Tibial artery (tissue), 4 donors: ENCODE measurements at regions not wholly inside any gene's neighbourhood (a gene's known extent, or its start where the extent isn't known, plus 50 kb on each side); places are given as distances from the start of the nearest gene placed in this dataset.

ENCODE experiments used
- DNase-seq, 2 donors: peaks; one replicate each; pipeline ENCODE4 v3.0.0-alpha.2; 2019
- H3K27ac ChIP-seq, 2 donors: fragments of 200-600 bp; sonication (generic) in 1 of 2; 1 replicate in 1 of 2; 2 replicates in 1 of 2; pipeline ENCODE4 v1.5.1; 2018 to 2019; ENCODE audit warnings: mild to moderate bottlenecking in 1 of 2
- H3K27me3 ChIP-seq, 2 donors: fragments of 200-600 bp; sonication (generic) in 1 of 2; one replicate each; pipeline versions ENCODE4 v1.5.1 to v1.6.0; 2016 to 2019
- H3K36me3 ChIP-seq, 3 donors: fragments of 200-600 bp; sonication (generic) in 2 of 3; one replicate each; pipeline ENCODE4 v1.5.1; 2016 to 2019; ENCODE audit warnings: mild to moderate bottlenecking in 2 of 3
- H3K4me1 ChIP-seq, 4 donors: fragments of 200-600 bp; sonication (generic) in 2 of 4; 1 replicate in 3 of 4; 2 replicates in 1 of 4; pipeline ENCODE4 v1.5.1; 2016 to 2019
- H3K4me3 ChIP-seq, 2 donors: fragments of 200-600 bp; sonication (generic) in 1 of 2; 1 replicate in 1 of 2; 2 replicates in 1 of 2; pipeline ENCODE4 v1.5.1; 2018 to 2019; ENCODE audit warnings: mild to moderate bottlenecking in 2 of 2
- H3K9me3 ChIP-seq, 3 donors: fragments of 200-600 bp; sonication (generic) in 1 of 3; one replicate each; pipeline ENCODE4 v1.5.1; 2016 to 2019
- CTCF ChIP-seq, 2 experiments: fragments of 200-600 bp in 1 of 2; fragments of 450-650 bp in 1 of 2; IDR thresholded peaks; one replicate each; pipeline ENCODE4 v1.5.1; 2017 to 2019; ENCODE audit warnings: antibody characterized with exemption in 2 of 2, mild to moderate bottlenecking in 1 of 2, moderate library complexity in 1 of 2
- intact Hi-C: fragments of 100-400 bp; cut with DNase I; formaldehyde crosslinking; loops from one replicate; pipeline ENCODE4 v1.15.0; 2023; ENCODE audit warnings: low total_unique reads

GRCh38 chr13:60755380-60756163 lies 358.6 kb downstream of the TDRD3 start:
- no peaks in the 10 kb centered on the region for H3K36me3 ChIP-seq
- no peaks in the 10 kb centered on the region for H3K9me3 ChIP-seq
- peaks cover 0 to 17% (median 0%) of the 10 kb centered on the region in 4 donors for H3K4me1 ChIP-seq
- no peaks in the 10 kb centered on the region for H3K27me3 ChIP-seq
- intact Hi-C loops = no loop called here
- H3K27ac ChIP-seq = no peak overlapping the region
- no peak for TF ChIP-seq CTCF (IDR thresholded peaks at IDR 0.05)
- DNase-seq = no peak
- H3K4me3 ChIP-seq = no peak overlapping the region

- Histone ChIP-seq H3K27me3 (no peaks in the 10 kb centered on the region), H3K4me1 (peaks cover 0 to 13% (median 0%) of the 10 kb centered on the region in 4 donors), H3K9me3 (no peaks in the 10 kb centered on the region), H3K27ac (no peak overlapping the region), H3K4me3 (no peak overlapping the region), H3K36me3 (no peaks in the 10 kb centered on the region)
- DNase-seq = no peak
- TF ChIP-seq CTCF (IDR thresholded peaks at IDR 0.05) = no peak
- intact Hi-C loops = no loop called here
Observed at GRCh38 chr13:60754211-60755090, 357.4 kb downstream of the TDRD3 start.

GRCh38 chr13:60753641-60754040 lies 356.6 kb downstream of the TDRD3 start:
- Histone ChIP-seq H3K36me3 (no peaks in the 10 kb centered on the region), H3K9me3 (no peaks in the 10 kb centered on the region)
- intact Hi-C loops = no loop called here

GRCh38 chr13:60745343-60745742 lies 348.3 kb downstream of the TDRD3 start:
- Histone ChIP-seq H3K4me3 (no peak overlapping the region), H3K9me3 (no peaks in the 10 kb centered on the region), H3K27me3 (no peaks in the 10 kb centered on the region), H3K27ac (no peak overlapping the region), H3K36me3 (no peaks in the 10 kb centered on the region), H3K4me1 (no peaks in the 10 kb centered on the region)
- intact Hi-C loops = no loop called here
- no peak for TF ChIP-seq CTCF (IDR thresholded peaks at IDR 0.05)
- DNase-seq = no peak

More at GRCh38 chr13:60753641-60754040, 356.6 kb downstream of the TDRD3 start:
- no peak for DNase-seq
- Histone ChIP-seq H3K4me1 (peaks cover 0 to 12% (median 0%) of the 10 kb centered on the region in 4 donors), H3K4me3 (no peak overlapping the region), H3K27ac (no peak overlapping the region), H3K27me3 (no peaks in the 10 kb centered on the region)
- no peak for TF ChIP-seq CTCF (IDR thresholded peaks at IDR 0.05)

- intact Hi-C loops = no loop called here
- no peaks in the 10 kb centered on the region for H3K9me3 ChIP-seq
- no peak overlapping the region for H3K4me3 ChIP-seq
- no peaks in the 10 kb centered on the region for H3K27me3 ChIP-seq
- no peaks in the 10 kb centered on the region for H3K36me3 ChIP-seq
- no peak overlapping the region for H3K27ac ChIP-seq
- no peaks in the 10 kb centered on the region for H3K4me1 ChIP-seq
- no peak for DNase-seq
- TF ChIP-seq CTCF (IDR thresholded peaks at IDR 0.05) = no peak
Observed at GRCh38 chr13:60733933-60734332, 336.9 kb downstream of the TDRD3 start.
